HAP-1 (cell line): ENCODE measurements at regions not wholly inside any gene's neighbourhood (a gene's known extent, or its start where the extent isn't known, plus 50 kb on each side); places are given as distances from the start of the nearest gene placed in this dataset.

Source experiments
- DNase-seq, 2 experiments: peaks; one replicate each; pipeline ENCODE4 v3.0.0-alpha.2; 2016 to 2020; ENCODE audit warnings: low spot score in 2 of 2
- H3K27me3 ChIP-seq: fragments of 250-450 bp; sonication (Bioruptor Pico); 2 replicates; pipeline ENCODE4 v1.5.1; 2020; ENCODE audit warnings: low read depth, mild to moderate bottlenecking, moderate library complexity
- H3K36me3 ChIP-seq: fragments of 250-450 bp; sonication (Bioruptor Pico); replicated peaks from 2 replicates; pipeline ENCODE4 v1.5.1; 2020; ENCODE audit warnings: mild to moderate bottlenecking
- H3K4me1 ChIP-seq: fragments of 250-450 bp; sonication (Bioruptor Pico); 2 replicates; pipeline ENCODE4 v1.5.1; 2020; ENCODE audit warnings: mild to moderate bottlenecking
- H3K4me3 ChIP-seq: fragments of 250-450 bp; sonication (Bioruptor Pico); 2 replicates; pipeline ENCODE4 v1.5.1; 2020; ENCODE audit warnings: mild to moderate bottlenecking, moderate library complexity
- H3K9me3 ChIP-seq: fragments of 250-450 bp; sonication (Bioruptor Pico); 2 replicates; pipeline ENCODE4 v1.5.1; 2020; ENCODE audit warnings: mild to moderate bottlenecking, moderate library complexity
- in situ Hi-C: fragments of 300-500 bp; cut with MboI; formaldehyde crosslinking; loops from 3 replicates; pipeline ENCODE4 v1.14.3; 2020; ENCODE audit warnings: low sequenced_read_pairs, inconsistent platforms, mixed read lengths

DNA sequence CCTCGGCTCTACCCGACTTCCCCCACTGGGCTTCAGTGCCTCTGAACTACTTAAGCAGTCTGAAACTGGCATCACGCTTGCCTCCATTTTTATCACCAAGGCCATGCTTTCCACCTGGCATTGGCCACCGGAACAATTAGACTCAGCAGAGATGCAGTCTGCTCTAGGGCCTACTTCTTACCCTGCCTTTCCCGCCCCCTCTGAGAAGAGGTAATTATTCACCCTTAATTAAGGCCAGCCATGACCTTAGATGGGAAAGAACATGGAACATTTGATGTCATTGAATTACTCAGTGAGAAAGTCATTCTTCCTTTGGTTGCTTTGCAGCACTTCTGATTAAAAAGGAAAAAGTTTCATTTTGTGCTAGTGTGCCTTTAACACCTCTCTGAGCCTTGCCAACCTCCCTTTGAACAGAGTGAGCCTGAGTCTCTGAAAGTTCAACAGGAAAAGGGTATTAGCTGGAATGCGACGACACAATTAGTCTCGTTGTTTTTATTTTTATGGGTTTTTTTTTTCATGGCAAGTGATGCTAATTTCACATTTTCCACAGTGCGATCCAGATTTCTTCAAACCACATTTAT lies 60.9 kb upstream of the TNRC6A start:
- Histone ChIP-seq H3K36me3 (no peaks in the 10 kb centered on the region), H3K4me3 (no peak overlapping the region), H3K27me3 (no peaks in the 10 kb centered on the region), H3K4me1 (no peaks in the 10 kb centered on the region), H3K9me3 (no peaks in the 10 kb centered on the region)
- in situ Hi-C loops: no loop called here
- DNase-seq: no peak

DNA sequence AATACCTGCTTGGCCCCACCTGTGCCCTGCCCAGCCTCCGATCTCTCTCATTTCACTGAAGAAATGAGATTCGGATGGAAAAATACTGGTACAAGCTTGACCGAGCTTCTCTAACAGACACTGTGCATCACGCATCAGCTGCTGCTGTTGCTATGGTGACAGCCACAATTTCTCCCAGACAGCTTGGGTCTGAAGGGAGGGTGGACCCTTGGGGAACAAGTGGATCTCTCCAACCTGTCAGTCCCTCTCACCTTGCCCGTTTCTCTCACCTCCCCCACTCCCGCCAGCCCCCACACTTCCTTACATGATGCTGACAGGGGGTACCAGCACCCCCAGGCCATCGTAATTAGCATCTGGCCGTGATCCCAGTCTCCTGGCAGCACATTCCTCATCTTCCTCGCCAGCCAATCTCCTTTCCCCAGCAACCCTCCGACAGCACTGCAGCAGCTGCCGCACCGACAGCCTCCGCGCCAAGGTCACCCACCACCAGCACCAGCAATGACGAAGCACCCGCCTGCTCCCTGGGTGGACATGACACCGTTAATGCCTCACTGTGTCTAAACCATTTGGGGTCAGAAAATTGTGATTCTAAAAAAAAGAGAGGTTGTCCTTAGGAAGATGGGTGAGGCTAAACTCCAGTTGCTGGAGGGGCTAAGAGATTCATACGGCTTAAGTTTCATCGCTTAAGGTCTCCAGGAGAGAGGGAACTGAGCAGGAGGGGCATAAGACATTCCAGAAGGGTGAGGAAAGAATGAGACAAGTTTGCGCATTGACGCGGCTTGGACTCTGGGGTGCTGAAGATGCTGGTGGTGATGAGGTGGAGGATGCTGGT lies 58.6 kb upstream of the TNRC6A start:
- Histone ChIP-seq H3K9me3 (no peaks in the 10 kb centered on the region), H3K36me3 (no peaks in the 10 kb centered on the region), H3K27me3 (no peaks in the 10 kb centered on the region), H3K4me1 (peaks cover 10% of the 10 kb centered on the region), H3K4me3 (no peak overlapping the region)
- in situ Hi-C loops: no loop called here
- DNase-seq: peak in 1 of 2 experiments; percentile 58

- Histone ChIP-seq H3K27me3 (no peaks in the 10 kb centered on the region), H3K4me1 (peaks cover 10% of the 10 kb centered on the region), H3K9me3 (no peaks in the 10 kb centered on the region), H3K4me3 (no peak overlapping the region), H3K36me3 (no peaks in the 10 kb centered on the region)
- DNase-seq: no peak
- in situ Hi-C loops: no loop called here
Observed at GRCh38 chr16:24671455-24671954, 57.9 kb upstream of the TNRC6A start.

- in situ Hi-C loops: no loop called here
- no peaks in the 10 kb centered on the region for H3K27me3 ChIP-seq
Observed at GRCh38 chr16:24673155-24673554, 56.3 kb upstream of the TNRC6A start.

DNA sequence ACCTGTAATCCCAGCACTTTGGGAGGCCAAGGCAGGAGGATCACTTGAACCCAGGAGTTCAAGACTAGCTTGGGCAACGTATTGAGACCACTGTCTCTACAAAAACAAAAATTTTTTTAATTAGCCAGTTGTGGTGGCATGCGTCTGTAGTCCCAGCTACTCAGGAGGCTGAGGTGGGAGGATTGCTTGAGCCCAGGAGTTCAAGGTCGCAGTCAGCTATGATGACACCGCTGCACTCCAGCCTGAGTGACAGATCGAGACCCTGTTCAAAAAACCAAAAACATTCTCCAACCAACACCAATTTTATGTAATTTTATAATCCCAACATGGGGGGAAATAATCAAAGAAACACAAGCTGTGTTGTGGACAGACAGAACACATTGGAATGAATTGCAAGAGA lies 54.6 kb upstream of the TNRC6A start:
- in situ Hi-C loops: no loop called here
- H3K27me3 ChIP-seq: no peaks in the 10 kb centered on the region
- no peaks in the 10 kb centered on the region for H3K9me3 ChIP-seq
- no peak overlapping the region for H3K4me3 ChIP-seq
- no peaks in the 10 kb centered on the region for H3K36me3 ChIP-seq
- no peak for DNase-seq
- peaks cover 10% of the 10 kb centered on the region for H3K4me1 ChIP-seq

More at GRCh38 chr16:24673155-24673554, 56.3 kb upstream of the TNRC6A start:
- H3K9me3 ChIP-seq: no peaks in the 10 kb centered on the region
- H3K36me3 ChIP-seq: no peaks in the 10 kb centered on the region
- no peak overlapping the region for H3K4me3 ChIP-seq
- H3K4me1 ChIP-seq: peaks cover 10% of the 10 kb centered on the region
- no peak for DNase-seq

- Histone ChIP-seq H3K9me3 (no peaks in the 10 kb centered on the region), H3K27me3 (no peaks in the 10 kb centered on the region), H3K36me3 (no peaks in the 10 kb centered on the region), H3K4me3 (no peak overlapping the region), H3K4me1 (peaks cover 10% of the 10 kb centered on the region)
- no peak for DNase-seq
- in situ Hi-C loops: no loop called here
Observed at GRCh38 chr16:24677388-24677787, 52.1 kb upstream of the TNRC6A start.
